H9 (cell line): ENCODE measurements at regions not wholly inside any gene's neighbourhood (a gene's known extent, or its start where the extent isn't known, plus 50 kb on each side); places are given as distances from the start of the nearest gene placed in this dataset.

Source experiments
- DNase-seq: peaks from one replicate; pipeline ENCODE4 v3.0.0-alpha.2; 2017
- H2AFZ ChIP-seq: one replicate; pipeline ENCODE4 v1.6.1; 2013; ENCODE audit warnings: mild to moderate bottlenecking, low read length, control low read depth, moderate library complexity
- H2AK5ac ChIP-seq: 2 replicates; pipeline ENCODE4 v1.6.1; 2013; ENCODE audit warnings: low read length, control low read depth, mixed read lengths; ENCODE audit not compliant: insufficient read length
- H2BK120ac ChIP-seq: one replicate; pipeline ENCODE4 v1.6.1; 2013; ENCODE audit warnings: low read depth, mild to moderate bottlenecking, low read length, control low read depth, inconsistent platforms; ENCODE audit not compliant: poor library complexity, severe bottlenecking
- H2BK12ac ChIP-seq: 2 replicates; pipeline ENCODE4 v1.6.1; 2013; ENCODE audit warnings: low read length, control low read depth, mixed read lengths, low read depth; ENCODE audit not compliant: insufficient read length
- H2BK15ac ChIP-seq: 2 replicates; pipeline ENCODE4 v1.6.1; 2013; ENCODE audit warnings: low read depth, low read length, control low read depth
- H2BK20ac ChIP-seq: one replicate; pipeline ENCODE4 v1.6.1; 2013; ENCODE audit warnings: low read depth, mild to moderate bottlenecking, low read length, control low read depth, inconsistent platforms; ENCODE audit not compliant: poor library complexity, severe bottlenecking
- H2BK5ac ChIP-seq: 2 replicates; pipeline ENCODE4 v1.6.1; 2013; ENCODE audit warnings: low read length, control low read depth, mixed read lengths; ENCODE audit not compliant: insufficient read length
- H3K14ac ChIP-seq: 2 replicates; pipeline ENCODE4 v1.6.1; 2013; ENCODE audit warnings: low read length, control low read depth; ENCODE audit not compliant: insufficient read depth
- H3K18ac ChIP-seq: 2 replicates; pipeline ENCODE4 v1.6.1; 2013; ENCODE audit warnings: low read depth, mild to moderate bottlenecking, mixed read lengths, low read length, control low read depth; ENCODE audit not compliant: insufficient read length
- H3K23ac ChIP-seq: 2 replicates; pipeline ENCODE4 v1.6.1; 2013; ENCODE audit warnings: low read length, control low read depth, mixed read lengths, low read depth; ENCODE audit not compliant: insufficient read length
- H3K23me2 ChIP-seq: 2 replicates; pipeline ENCODE4 v1.6.1; 2013; ENCODE audit warnings: low read depth, mild to moderate bottlenecking, mixed read lengths, low read length, control low read depth; ENCODE audit not compliant: insufficient read length, poor library complexity, severe bottlenecking
- H3K27ac ChIP-seq: 2 replicates; pipeline ENCODE4 v1.5.1; 2013; ENCODE audit warnings: low read length, control low read depth, mixed read lengths, low read depth; ENCODE audit not compliant: insufficient read length
- H3K27me3 ChIP-seq: 2 replicates; pipeline ENCODE4 v1.6.1; 2013; ENCODE audit warnings: low read length, control low read depth, inconsistent platforms; ENCODE audit not compliant: insufficient read depth
- H3K4ac ChIP-seq: 2 replicates; pipeline ENCODE4 v1.6.1; 2013; ENCODE audit warnings: low read depth, mild to moderate bottlenecking, control low read depth, inconsistent platforms, low read length, moderate library complexity
- H3K4me1 ChIP-seq: 2 replicates; pipeline ENCODE4 v1.6.1; 2013; ENCODE audit warnings: low read length, control low read depth, inconsistent platforms; ENCODE audit not compliant: insufficient read depth
- H3K4me2 ChIP-seq: 2 replicates; pipeline ENCODE4 v1.6.1; 2013; ENCODE audit warnings: low read length, control low read depth, mixed read lengths; ENCODE audit not compliant: insufficient read length, insufficient read depth
- H3K56ac ChIP-seq: 2 replicates; pipeline ENCODE4 v1.6.1; 2013; ENCODE audit warnings: low read depth, mild to moderate bottlenecking, mixed read lengths, low read length, control low read depth; ENCODE audit not compliant: insufficient read length
- H3K79me1 ChIP-seq: 2 replicates; pipeline ENCODE4 v1.6.1; 2013; ENCODE audit warnings: low read depth, mild to moderate bottlenecking, moderate library complexity, low read length, control low read depth, inconsistent platforms; ENCODE audit not compliant: insufficient read depth, poor library complexity, severe bottlenecking
- H3K79me2 ChIP-seq: 2 replicates; pipeline ENCODE4 v1.6.1; 2013; ENCODE audit warnings: low read length, control low read depth, inconsistent platforms; ENCODE audit not compliant: insufficient read depth
- H3K9ac ChIP-seq: 2 replicates; pipeline ENCODE4 v1.6.1; 2013; ENCODE audit warnings: low read length, control low read depth, mixed read lengths; ENCODE audit not compliant: insufficient read length; ENCODE audit errors: extremely low read depth
- H3K9me3 ChIP-seq: one replicate; pipeline ENCODE4 v1.6.1; 2013; ENCODE audit warnings: low read depth, low read length, inconsistent platforms; ENCODE audit not compliant: control insufficient read depth
- H3T11ph ChIP-seq: one replicate; pipeline ENCODE4 v1.6.1; 2013; ENCODE audit warnings: mild to moderate bottlenecking, low read length, control low read depth, inconsistent platforms
- H4K20me1 ChIP-seq: one replicate; pipeline ENCODE4 v1.6.1; 2013; ENCODE audit not compliant: control insufficient read depth, insufficient read length, insufficient read depth
- H4K5ac ChIP-seq: 2 replicates; pipeline ENCODE4 v1.6.1; 2013; ENCODE audit warnings: low read depth, mild to moderate bottlenecking, mixed read lengths, low read length, control low read depth; ENCODE audit not compliant: insufficient read length
- H4K8ac ChIP-seq: replicated peaks from 2 replicates; pipeline ENCODE4 v1.6.1; 2013; ENCODE audit warnings: low read length, control low read depth, mixed read lengths, low read depth; ENCODE audit not compliant: insufficient read length
- H4K91ac ChIP-seq: 2 replicates; pipeline ENCODE4 v1.6.1; 2013; ENCODE audit warnings: low read depth, mild to moderate bottlenecking, moderate library complexity, mixed read lengths, low read length, control low read depth; ENCODE audit not compliant: insufficient read length
- H3K27ac Mint-ChIP-seq, 3 experiments: 2 replicates in 2 of 3; 3 replicates in 1 of 3; pipeline ENCODE4 v1.8.0; 2020 to 2021; ENCODE audit warnings: mixed read lengths in 3 of 3, mild to moderate bottlenecking in 1 of 3, moderate library complexity in 1 of 3
- H3K27me3 Mint-ChIP-seq: 2 replicates; pipeline ENCODE4 v1.8.0; 2021; ENCODE audit warnings: low read depth, mild to moderate bottlenecking, moderate library complexity, mixed read lengths
- H3K36me3 Mint-ChIP-seq, 3 experiments: 2 replicates in 2 of 3; 3 replicates in 1 of 3; pipeline ENCODE4 v1.8.0; 2020 to 2021; ENCODE audit warnings: low read depth in 3 of 3, mixed read lengths in 3 of 3; ENCODE audit not compliant: insufficient read depth in 1 of 3
- H3K4me1 Mint-ChIP-seq, 2 experiments: 2 replicates each; pipeline ENCODE4 v1.8.0; 2020; ENCODE audit warnings: mixed read lengths in 2 of 2
- H3K4me3 Mint-ChIP-seq, 2 experiments: 2 replicates in 1 of 2; 3 replicates in 1 of 2; pipeline ENCODE4 v1.8.0; 2020 to 2021; ENCODE audit warnings: mild to moderate bottlenecking in 2 of 2, mixed read lengths in 2 of 2, moderate library complexity in 1 of 2
- H3K9me3 Mint-ChIP-seq, 2 experiments: 2 replicates in 1 of 2; 3 replicates in 1 of 2; pipeline ENCODE4 v1.8.0; 2020; ENCODE audit warnings: mild to moderate bottlenecking in 2 of 2, mixed read lengths in 2 of 2, moderate library complexity in 1 of 2
- CTCF ChIP-seq: fragments of 200-600 bp; sonication (generic); conservative IDR thresholded peaks from 3 replicates; pipeline ENCODE4 v1.8.0; 2021; ENCODE audit warnings: antibody characterized with exemption, mild to moderate bottlenecking
- WGBS: extraction: QIAGEN DNeasy Blood & Tissue Kit; methylation state at CpG from one replicate; pipeline ENCODE4 v1.1.7; 2013; ENCODE audit warnings: missing lambda C conversion rate, low lambda C conversion rate, mixed read lengths; ENCODE audit not compliant: insufficient read length; ENCODE audit errors: extremely low coverage; 5-methylcytosine and 5-hydroxymethylcytosine counted together

- H3K36me3 Mint-ChIP-seq: no peaks in the 10 kb centered on the region
- DNase-seq: no peak
- H3K27ac Mint-ChIP-seq: no peak overlapping the region
- H3K56ac ChIP-seq: no peak overlapping the region
- no peak overlapping the region for H3K23ac ChIP-seq
- no peak overlapping the region for H3T11ph ChIP-seq
- H3K18ac ChIP-seq: no peak overlapping the region
- peaks cover 18 to 22% of the 10 kb centered on the region in 2 experiments for H3K4me1 Mint-ChIP-seq
- no peak overlapping the region for H3K27ac ChIP-seq
- H3K4ac ChIP-seq: no peak overlapping the region
- no peak overlapping the region for H2BK12ac ChIP-seq
- H3K23me2 ChIP-seq: no peaks in the 10 kb centered on the region
- H2BK5ac ChIP-seq: no peak overlapping the region
- H3K9me3 ChIP-seq: no peaks in the 10 kb centered on the region
- H2BK20ac ChIP-seq: no peak overlapping the region
- no peak overlapping the region for H2BK15ac ChIP-seq
- no peak overlapping the region for H4K8ac ChIP-seq
- no peak overlapping the region for H4K91ac ChIP-seq
- H3K27me3 ChIP-seq: no peaks in the 10 kb centered on the region
- H3K79me1 ChIP-seq: no peaks in the 10 kb centered on the region
- H3K4me3 Mint-ChIP-seq: no peak overlapping the region
- H3K4me2 ChIP-seq: no peak overlapping the region
- H4K5ac ChIP-seq: no peak overlapping the region
- no peak overlapping the region for H2AK5ac ChIP-seq
- no peaks in the 10 kb centered on the region; a peak in 1 of 5 replicates for H3K9me3 Mint-ChIP-seq
- WGBS: no CpG with 5 or more reads among the region's 1 CpG
- H3K14ac ChIP-seq: no peak overlapping the region
- no peaks in the 10 kb centered on the region; the same call in 1 of the 2 replicates for H3K4me1 ChIP-seq
- H4K20me1 ChIP-seq: no peaks in the 10 kb centered on the region
- H2BK120ac ChIP-seq: no peak overlapping the region
- no peaks in the 10 kb centered on the region for H3K27me3 Mint-ChIP-seq
- no peak overlapping the region for H2AFZ ChIP-seq
- H3K9ac ChIP-seq: no peak overlapping the region
- no peaks in the 10 kb centered on the region for H3K79me2 ChIP-seq
- TF ChIP-seq CTCF: no peak
These were observed 1366.3 kb downstream of the STIM2 start for GRCh38 chr4:28226962-28227361.
